Skeletal muscle tissue (tissue), 3 donors: ENCODE measurements at regions not wholly inside any gene's neighbourhood (a gene's known extent, or its start where the extent isn't known, plus 50 kb on each side); places are given as distances from the start of the nearest gene placed in this dataset.

Experiments used
- H3K27ac ChIP-seq: one replicate; pipeline ENCODE4 v1.7.0; 2013; ENCODE audit warnings: mild to moderate bottlenecking, low read depth, low read length, inconsistent platforms
- H3K27me3 ChIP-seq, 3 donors: one replicate each; pipeline ENCODE4 v1.7.0; 2013; ENCODE audit warnings: low read length in 3 of 3; ENCODE audit not compliant: control insufficient read depth in 3 of 3, insufficient read depth in 3 of 3
- H3K36me3 ChIP-seq, 3 donors: one replicate each; pipeline ENCODE4 v1.7.0; 2013; ENCODE audit warnings: low read length in 3 of 3; ENCODE audit not compliant: control insufficient read depth in 3 of 3, insufficient read depth in 3 of 3
- H3K4me1 ChIP-seq, 3 donors: one replicate each; pipeline ENCODE4 v1.7.0; 2013; ENCODE audit warnings: low read length in 3 of 3, mild to moderate bottlenecking in 3 of 3; ENCODE audit not compliant: control insufficient read depth in 3 of 3, insufficient read depth in 3 of 3
- H3K4me3 ChIP-seq, 3 donors: one replicate each; pipeline ENCODE4 v1.7.0; 2013; ENCODE audit warnings: low read length in 3 of 3
- H3K9ac ChIP-seq, 3 donors: one replicate each; pipeline ENCODE4 v1.7.0; 2013; ENCODE audit warnings: low read length in 3 of 3, mild to moderate bottlenecking in 3 of 3, moderate library complexity in 2 of 3, low read depth in 1 of 3
- H3K9me3 ChIP-seq, 3 donors: one replicate each; pipeline ENCODE4 v1.7.0; 2013; ENCODE audit warnings: low read length in 3 of 3; ENCODE audit not compliant: control insufficient read depth in 3 of 3
- donor health status: Osteomylitis.

GRCh38 chrX:7204619-7205018 is 56.7 kb upstream of the PUDP start:
- Histone ChIP-seq H3K9ac (no peak overlapping the region), H3K4me3 (no peak overlapping the region), H3K36me3 (no peaks in the 10 kb centered on the region), H3K4me1 (no peaks in the 10 kb centered on the region), H3K27me3 (no peaks in the 10 kb centered on the region), H3K9me3 (no peaks in the 10 kb centered on the region), H3K27ac (no peak overlapping the region)

GRCh38 chrX:7202206-7202605 is 54.3 kb upstream of the PUDP start:
- H3K27me3 ChIP-seq: no peaks in the 10 kb centered on the region
- H3K4me1 ChIP-seq: no peaks in the 10 kb centered on the region
- no peaks in the 10 kb centered on the region for H3K9me3 ChIP-seq
- no peak overlapping the region for H3K4me3 ChIP-seq
- H3K9ac ChIP-seq: no peak overlapping the region
- H3K27ac ChIP-seq: no peak overlapping the region
- H3K36me3 ChIP-seq: no peaks in the 10 kb centered on the region

- Histone ChIP-seq H3K4me3 (no peak overlapping the region), H3K27me3 (no peaks in the 10 kb centered on the region), H3K4me1 (no peaks in the 10 kb centered on the region), H3K36me3 (no peaks in the 10 kb centered on the region), H3K9ac (no peak overlapping the region), H3K27ac (no peak overlapping the region), H3K9me3 (no peaks in the 10 kb centered on the region)
These were observed 53.5 kb upstream of the PUDP start for GRCh38 chrX:7201496-7201895.

DNA sequence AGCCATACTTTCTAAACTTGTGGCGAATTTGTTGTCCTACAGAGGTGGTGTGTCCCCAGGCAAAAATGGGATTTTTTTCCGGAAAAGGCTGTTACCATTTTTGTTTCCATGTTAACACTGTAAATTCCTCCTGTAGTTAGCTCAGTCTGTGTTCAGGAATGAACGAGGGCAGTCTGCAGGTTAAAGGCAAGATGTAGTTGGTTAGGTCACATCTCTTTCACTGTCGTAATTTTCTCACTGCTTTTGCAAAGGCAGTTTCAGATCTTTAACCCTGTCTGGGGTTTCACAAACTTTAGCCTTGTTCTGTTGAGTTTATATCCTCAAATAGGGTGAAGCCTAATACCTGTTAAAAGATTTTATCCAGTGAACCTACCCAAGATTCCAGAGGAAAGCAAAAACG is 50.5 kb upstream of the PUDP start:
- Histone ChIP-seq H3K36me3 (no peaks in the 10 kb centered on the region), H3K27ac (no peak overlapping the region), H3K4me1 (no peaks in the 10 kb centered on the region), H3K4me3 (no peak overlapping the region), H3K27me3 (no peaks in the 10 kb centered on the region), H3K9ac (no peak overlapping the region), H3K9me3 (no peaks in the 10 kb centered on the region)
